ENCODE measurements at regions not wholly inside any gene's neighbourhood (a gene's known extent, or its start where the extent isn't known, plus 50 kb on each side); places are given as distances from the start of the nearest gene placed in this dataset.

DNA sequence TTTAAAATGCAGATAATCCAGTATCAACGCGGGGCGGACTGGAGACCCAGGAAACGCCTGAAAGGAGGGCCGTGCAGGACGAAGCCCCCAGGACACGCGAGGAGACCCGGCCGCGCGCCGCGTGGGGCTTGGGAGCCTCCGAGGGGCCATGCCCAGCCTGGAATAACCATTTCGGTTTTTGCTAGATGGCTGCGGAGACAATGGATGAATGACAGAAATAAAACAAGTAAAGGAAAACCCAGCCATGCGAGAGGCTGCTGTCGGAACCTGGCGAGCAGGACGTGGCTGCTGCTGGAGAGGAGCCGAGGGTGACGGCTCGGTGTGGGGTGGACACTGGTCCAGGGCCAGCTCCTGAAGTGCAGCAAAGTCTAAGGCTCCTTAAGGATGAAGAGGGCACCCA, 227.2 kb upstream of the ADARB2 start:
- Mint-ChIP-seq H3K36me3 (ENCODE audit: low read depth) (no peaks in the 10 kb centered on the region), H3K4me1 (ENCODE audit: low read depth) (no peaks in the 10 kb centered on the region), H3K9me3 (peaks cover 60% of the 10 kb centered on the region), H3K27ac (no peak overlapping the region), H3K4me3 (no peak overlapping the region), H3K27me3 (ENCODE audit: insufficient read depth) (no peaks in the 10 kb centered on the region)
- TF ChIP-seq, protein P1, sequence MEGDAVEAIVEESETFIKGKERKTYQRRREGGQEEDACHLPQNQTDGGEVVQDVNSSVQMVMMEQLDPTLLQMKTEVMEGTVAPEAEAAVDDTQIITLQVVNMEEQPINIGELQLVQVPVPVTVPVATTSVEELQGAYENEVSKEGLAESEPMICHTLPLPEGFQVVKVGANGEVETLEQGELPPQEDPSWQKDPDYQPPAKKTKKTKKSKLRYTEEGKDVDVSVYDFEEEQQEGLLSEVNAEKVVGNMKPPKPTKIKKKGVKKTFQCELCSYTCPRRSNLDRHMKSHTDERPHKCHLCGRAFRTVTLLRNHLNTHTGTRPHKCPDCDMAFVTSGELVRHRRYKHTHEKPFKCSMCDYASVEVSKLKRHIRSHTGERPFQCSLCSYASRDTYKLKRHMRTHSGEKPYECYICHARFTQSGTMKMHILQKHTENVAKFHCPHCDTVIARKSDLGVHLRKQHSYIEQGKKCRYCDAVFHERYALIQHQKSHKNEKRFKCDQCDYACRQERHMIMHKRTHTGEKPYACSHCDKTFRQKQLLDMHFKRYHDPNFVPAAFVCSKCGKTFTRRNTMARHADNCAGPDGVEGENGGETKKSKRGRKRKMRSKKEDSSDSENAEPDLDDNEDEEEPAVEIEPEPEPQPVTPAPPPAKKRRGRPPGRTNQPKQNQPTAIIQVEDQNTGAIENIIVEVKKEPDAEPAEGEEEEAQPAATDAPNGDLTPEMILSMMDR (IDR thresholded peaks at IDR 0.05) = no peak
- DNase-seq = no peak

DNA sequence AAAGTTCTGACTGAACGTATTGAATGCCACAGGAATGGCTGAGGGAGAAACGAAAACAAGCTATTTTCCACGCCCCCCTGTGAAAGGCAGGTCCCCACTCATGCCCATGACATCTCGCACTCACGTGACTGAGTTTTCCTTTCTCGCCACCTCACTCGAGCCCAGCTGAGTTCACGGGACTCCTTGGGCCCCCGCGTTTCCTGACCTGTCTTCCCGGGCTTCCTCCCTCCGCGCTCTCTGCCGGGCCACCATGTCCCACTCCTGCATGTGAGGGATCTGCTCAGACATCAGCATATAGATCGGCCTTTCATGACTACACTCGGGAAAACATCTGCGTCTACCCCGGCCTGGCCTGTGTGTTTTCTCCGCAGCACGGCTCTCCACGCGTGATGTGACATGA, 226.0 kb upstream of the ADARB2 start:
- Mint-ChIP-seq H3K4me1 (ENCODE audit: low read depth) (no peaks in the 10 kb centered on the region), H3K4me3 (no peak overlapping the region), H3K36me3 (ENCODE audit: low read depth) (no peaks in the 10 kb centered on the region), H3K27me3 (ENCODE audit: insufficient read depth) (no peaks in the 10 kb centered on the region), H3K9me3 (peaks cover 53% of the 10 kb centered on the region), H3K27ac (no peak overlapping the region)
- TF ChIP-seq, protein P1 (IDR thresholded peaks at IDR 0.05) = no peak
- DNase-seq = no peak

DNA sequence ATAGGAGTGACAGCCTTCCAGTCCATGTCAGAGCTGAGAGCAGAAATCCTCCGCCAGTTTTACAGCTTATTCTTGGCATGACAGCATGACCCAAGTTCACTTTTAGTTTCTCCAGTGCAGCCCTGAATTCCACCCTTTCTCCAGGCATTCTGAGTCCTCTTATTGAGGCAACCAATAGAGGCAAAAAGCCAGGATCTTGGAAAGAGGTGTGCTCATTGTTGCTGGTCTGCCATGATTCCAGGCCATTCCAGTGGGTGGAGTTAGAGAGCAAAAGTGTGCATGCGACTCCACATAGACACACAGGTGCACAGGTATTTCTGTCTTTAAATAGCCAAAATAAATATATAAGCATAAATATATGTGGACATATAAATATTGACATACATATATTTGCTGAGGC, 224.7 kb upstream of the ADARB2 start:
- TF ChIP-seq, protein P1 (IDR thresholded peaks at IDR 0.05) = no peak
- Mint-ChIP-seq H3K27me3 (ENCODE audit: insufficient read depth) (no peaks in the 10 kb centered on the region), H3K27ac (no peak overlapping the region), H3K4me1 (ENCODE audit: low read depth) (no peaks in the 10 kb centered on the region), H3K4me3 (no peak overlapping the region), H3K36me3 (ENCODE audit: low read depth) (no peaks in the 10 kb centered on the region), H3K9me3 (peaks cover 60% of the 10 kb centered on the region)
- DNase-seq = no peak

DNA sequence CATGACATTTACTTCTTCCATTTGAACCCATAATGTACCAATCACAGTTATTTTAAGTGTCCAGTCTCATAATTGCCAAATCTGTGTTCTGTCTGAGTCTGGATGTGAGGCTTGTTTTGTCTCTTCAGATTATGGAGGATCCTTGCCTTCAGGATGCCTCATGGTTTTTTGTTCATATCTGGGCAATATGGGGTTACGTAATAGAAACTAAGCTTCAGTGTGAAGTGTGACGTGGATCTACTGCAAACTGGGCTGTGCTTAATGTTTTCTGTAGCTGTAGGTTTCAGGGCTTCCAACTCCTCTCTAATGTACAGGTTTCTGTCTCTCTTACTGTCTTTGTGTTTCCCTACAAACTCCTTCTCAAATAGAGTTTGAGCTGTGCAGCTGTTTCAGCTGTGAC, 223.7 kb upstream of the ADARB2 start:
- H3K4me3 Mint-ChIP-seq = no peak overlapping the region
- H3K36me3 Mint-ChIP-seq (ENCODE audit: low read depth) = no peaks in the 10 kb centered on the region
- H3K27ac Mint-ChIP-seq = no peak overlapping the region
- H3K9me3 Mint-ChIP-seq = peaks cover 64% of the 10 kb centered on the region
- TF ChIP-seq, protein P1 (IDR thresholded peaks at IDR 0.05) = no peak
- no peaks in the 10 kb centered on the region for H3K4me1 Mint-ChIP-seq (ENCODE audit: low read depth)
- DNase-seq = no peak
- no peaks in the 10 kb centered on the region for H3K27me3 Mint-ChIP-seq (ENCODE audit: insufficient read depth)

DNA sequence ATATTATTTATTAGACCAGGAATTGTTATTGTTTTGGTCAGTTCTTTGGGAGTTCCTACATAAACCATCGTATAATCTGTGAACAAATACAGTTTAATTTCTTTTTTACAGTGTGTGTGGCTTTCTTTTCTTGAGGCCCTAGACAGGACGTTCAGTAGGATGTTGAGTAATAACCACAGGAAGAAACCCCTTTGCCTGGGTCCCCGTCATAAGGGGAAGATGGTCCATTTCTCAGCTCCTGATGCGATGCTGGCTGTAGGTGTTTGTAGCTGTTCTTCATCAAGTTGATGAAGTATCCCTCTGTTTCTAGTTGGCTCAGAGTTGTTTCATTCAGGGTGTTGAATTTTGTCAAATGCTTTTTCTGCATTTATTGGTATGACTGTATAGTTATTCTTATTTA, 219.7 kb upstream of the ADARB2 start:
- Mint-ChIP-seq H3K9me3 (peaks cover 60% of the 10 kb centered on the region), H3K27me3 (ENCODE audit: insufficient read depth) (no peaks in the 10 kb centered on the region; the same call in 1 of the 2 replicates), H3K4me1 (ENCODE audit: low read depth) (no peaks in the 10 kb centered on the region), H3K27ac (no peak overlapping the region), H3K36me3 (ENCODE audit: low read depth) (0 out of 2 replicates have a peak, but pooled peaks cover 3% of the 10 kb centered on the region), H3K4me3 (no peak overlapping the region)
- TF ChIP-seq, protein P1 (IDR thresholded peaks at IDR 0.05) = no peak
- DNase-seq = no peak

DNA sequence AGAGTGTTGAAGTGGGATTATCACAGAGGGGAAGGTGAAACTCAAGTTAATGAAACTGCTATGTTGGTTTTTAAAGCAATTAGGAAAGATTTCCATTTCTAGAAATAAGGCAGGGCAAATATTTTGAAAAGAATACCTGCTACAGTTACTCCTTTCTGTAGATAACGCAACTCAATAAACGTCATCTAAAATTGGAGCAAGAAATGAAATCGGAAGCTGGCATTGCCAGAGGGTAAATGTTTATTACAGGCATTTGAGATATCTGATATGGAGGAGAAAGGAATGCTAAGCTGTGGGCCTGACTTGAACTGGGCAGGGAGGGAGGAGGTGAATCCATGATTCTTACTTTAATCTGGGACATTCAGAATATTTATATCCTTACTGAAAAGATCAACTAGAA, 217.0 kb upstream of the ADARB2 start:
- Mint-ChIP-seq H3K36me3 (ENCODE audit: low read depth) (0 out of 2 replicates have a peak, but pooled peaks cover 3% of the 10 kb centered on the region), H3K4me3 (no peak overlapping the region), H3K9me3 (peaks cover 66% of the 10 kb centered on the region), H3K27ac (no peak overlapping the region), H3K4me1 (ENCODE audit: low read depth) (no peaks in the 10 kb centered on the region), H3K27me3 (ENCODE audit: insufficient read depth) (no peaks in the 10 kb centered on the region; the same call in 1 of the 2 replicates)
- TF ChIP-seq, protein P1 (IDR thresholded peaks at IDR 0.05) = no peak
- DNase-seq = no peak

Data from HFFc6 (cell line).